Stomach (tissue), 8 donors: ENCODE measurements at regions not wholly inside any gene's neighbourhood (a gene's known extent, or its start where the extent isn't known, plus 50 kb on each side); places are given as distances from the start of the nearest gene placed in this dataset.
A peak's percentile ranks its signal among the peaks of the same experiment; 100 is the strongest.

ENCODE experiments used
- DNase-seq, 2 donors: peaks; one replicate each; pipeline versions ENCODE4 v3.0.0 to v3.0.0-alpha.2; 2013 to 2019
- H3K27ac ChIP-seq, 5 donors: fragments of 200-600 bp in 4 of 5; sonication (generic) in 4 of 5; one replicate each; pipeline ENCODE4 v1.5.1; 2013 to 2019; ENCODE audit warnings: mild to moderate bottlenecking in 1 of 5, moderate library complexity in 1 of 5
- H3K27me3 ChIP-seq, 3 donors: fragments of 200-600 bp; sonication (generic); one replicate each; pipeline ENCODE4 v1.5.1; 2017 to 2019; ENCODE audit warnings: mixed run types in 1 of 3
- H3K36me3 ChIP-seq, 4 donors: fragments of 200-600 bp; sonication (generic); 1 replicate in 3 of 4; 2 replicates in 1 of 4; pipeline ENCODE4 v1.5.1; 2016 to 2019
- H3K4me1 ChIP-seq, 4 donors: fragments of 200-600 bp; sonication (generic); one replicate each; pipeline ENCODE4 v1.5.1; 2016 to 2019
- H3K4me3 ChIP-seq, 4 donors: fragments of 200-600 bp; sonication (generic) in 3 of 4; one replicate each; pipeline ENCODE4 v1.5.1; 2016 to 2019; ENCODE audit warnings: mild to moderate bottlenecking in 1 of 4
- H3K9me3 ChIP-seq, 4 donors: fragments of 200-600 bp; sonication (generic); one replicate each; pipeline ENCODE4 v1.5.1; 2016 to 2019
- EP300 ChIP-seq: sonication (generic); formaldehyde crosslinking; IDR thresholded peaks from one replicate; pipeline ENCODE4 v1.6.1; 2017; ENCODE audit warnings: antibody characterized with exemption
- POLR2A ChIP-seq, 4 donors: fragments of 450-650 bp; IDR thresholded peaks; one replicate each; pipeline ENCODE4 v1.6.1; 2016; ENCODE audit warnings: antibody characterized with exemption in 4 of 4, control low read depth in 2 of 4, mild to moderate bottlenecking in 1 of 4, moderate library complexity in 1 of 4
- POLR2AphosphoS5 ChIP-seq, 3 donors: sonication (generic); formaldehyde crosslinking; IDR thresholded peaks; one replicate each; pipeline ENCODE4 v1.6.1; 2016; ENCODE audit warnings: antibody characterized with exemption in 3 of 3
- WGBS, 5 donors: extraction: QIAGEN DNeasy Blood & Tissue Kit in 3 of 5; methylation state at CpG; one replicate each; pipeline versions ENCODE4 v1.1.5 to v1.1.7; 2013 to 2018; 5-methylcytosine and 5-hydroxymethylcytosine counted together
- intact Hi-C: fragments of 100-400 bp; cut with DNase I; formaldehyde crosslinking; loops from one replicate; pipeline ENCODE4 v1.15.1; 2023; ENCODE audit warnings: low total_unique reads
- TF ChIP-seq, protein P1 (sequence below), 7 experiments: fragments of 450-650 bp in 4 of 7; fragments of 200-600 bp in 3 of 7; sonication (generic) in 3 of 7; IDR thresholded peaks; one replicate each; pipeline ENCODE4 v1.5.1; 2016 to 2019; ENCODE audit warnings: antibody characterized with exemption in 7 of 7, control low read depth in 2 of 7, mild to moderate bottlenecking in 1 of 7
- donor health status: healthy with polysubstance abuse.
- donor health status: Bipolar disorder and iron deficiency.
- donor health status: healthy.

DNA sequence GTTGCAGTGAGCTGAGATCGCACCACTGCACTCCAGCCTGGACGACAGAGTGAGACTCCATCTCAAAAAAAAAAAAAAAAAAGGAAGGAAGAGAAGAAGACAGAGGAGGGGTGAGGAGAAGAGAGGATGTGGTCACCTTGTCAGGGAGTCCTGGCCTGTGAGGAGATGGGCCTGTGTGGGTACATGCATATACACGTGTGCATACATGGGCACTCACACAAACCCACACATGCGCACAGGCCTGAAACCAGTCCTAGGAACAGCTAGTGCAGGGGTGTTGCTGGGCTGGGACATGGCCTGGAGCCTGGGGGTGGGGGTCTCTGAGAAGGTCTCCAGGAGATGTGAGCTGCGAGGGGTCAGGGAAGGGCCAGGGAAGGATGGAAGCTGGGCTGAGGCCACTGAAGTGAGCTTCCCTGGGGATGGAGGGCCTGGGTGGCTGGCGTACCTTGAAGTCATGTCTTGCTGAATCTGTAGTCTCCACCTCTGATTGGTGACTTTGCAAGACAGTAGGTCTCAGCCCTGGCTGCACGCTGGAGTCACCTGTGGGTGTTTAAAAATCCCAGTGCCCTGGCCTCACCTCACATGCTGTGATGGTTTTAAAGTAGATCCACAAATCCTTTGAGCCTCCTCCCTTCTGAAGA, 72.4 kb downstream of the MRM1 start:
- Histone ChIP-seq H3K36me3 (no peaks in the 10 kb centered on the region), H3K27ac (no peak overlapping the region), H3K9me3 (no peaks in the 10 kb centered on the region), H3K4me3 (no peak overlapping the region), H3K27me3 (peaks cover 0 to 14% (median 0%) of the 10 kb centered on the region in 3 donors), H3K4me1 (no peaks in the 10 kb centered on the region)
- no peak for TF ChIP-seq EP300
- TF ChIP-seq, protein P1, sequence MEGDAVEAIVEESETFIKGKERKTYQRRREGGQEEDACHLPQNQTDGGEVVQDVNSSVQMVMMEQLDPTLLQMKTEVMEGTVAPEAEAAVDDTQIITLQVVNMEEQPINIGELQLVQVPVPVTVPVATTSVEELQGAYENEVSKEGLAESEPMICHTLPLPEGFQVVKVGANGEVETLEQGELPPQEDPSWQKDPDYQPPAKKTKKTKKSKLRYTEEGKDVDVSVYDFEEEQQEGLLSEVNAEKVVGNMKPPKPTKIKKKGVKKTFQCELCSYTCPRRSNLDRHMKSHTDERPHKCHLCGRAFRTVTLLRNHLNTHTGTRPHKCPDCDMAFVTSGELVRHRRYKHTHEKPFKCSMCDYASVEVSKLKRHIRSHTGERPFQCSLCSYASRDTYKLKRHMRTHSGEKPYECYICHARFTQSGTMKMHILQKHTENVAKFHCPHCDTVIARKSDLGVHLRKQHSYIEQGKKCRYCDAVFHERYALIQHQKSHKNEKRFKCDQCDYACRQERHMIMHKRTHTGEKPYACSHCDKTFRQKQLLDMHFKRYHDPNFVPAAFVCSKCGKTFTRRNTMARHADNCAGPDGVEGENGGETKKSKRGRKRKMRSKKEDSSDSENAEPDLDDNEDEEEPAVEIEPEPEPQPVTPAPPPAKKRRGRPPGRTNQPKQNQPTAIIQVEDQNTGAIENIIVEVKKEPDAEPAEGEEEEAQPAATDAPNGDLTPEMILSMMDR (IDR thresholded peaks at IDR 0.05): no peak
- TF ChIP-seq POLR2A (IDR thresholded peaks at IDR 0.05): no peak
- TF ChIP-seq POLR2AphosphoS5 (IDR thresholded peaks at IDR 0.05): no peak
- DNase-seq: no peak
- 67 to 86% (median 83%) methylated on average over 7 of the region's 7 CpGs for WGBS, 5 donors
- intact Hi-C loops: no loop called here

- 55 to 75% (median 63%) methylated on average over 4 of the region's 4 CpGs for WGBS, 5 donors
Measured at GRCh38 chr17:36674278-36674650, 72.9 kb downstream of the MRM1 start.

DNA sequence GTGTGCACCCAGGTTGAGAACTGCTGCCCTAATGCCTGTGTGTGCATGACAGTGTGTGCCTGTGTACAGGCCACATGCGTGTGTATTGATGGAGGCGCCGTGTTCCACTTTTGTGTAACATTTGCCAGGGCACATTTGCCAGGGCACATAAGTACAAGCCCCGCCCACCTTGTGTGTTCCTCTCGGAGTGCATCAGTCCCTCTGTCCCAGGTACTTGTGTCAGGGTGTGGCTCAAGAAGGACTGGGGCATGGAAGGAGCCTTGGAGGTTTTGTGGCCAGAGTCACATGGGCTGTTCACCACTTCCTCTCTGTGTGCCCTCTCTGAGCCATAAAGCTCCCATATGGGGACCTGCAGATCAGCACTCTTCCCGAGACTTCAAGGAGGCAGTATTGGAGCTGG, 73.9 kb downstream of the MRM1 start:
- Histone ChIP-seq H3K4me3 (no peak overlapping the region), H3K27ac (no peak overlapping the region), H3K27me3 (peaks cover 0 to 13% (median 0%) of the 10 kb centered on the region in 3 donors), H3K36me3 (no peaks in the 10 kb centered on the region), H3K4me1 (no peaks in the 10 kb centered on the region), H3K9me3 (no peaks in the 10 kb centered on the region)
- 41 to 77% (median 67%) methylated on average over 3 to 6 of the region's 6 CpGs for WGBS, 5 donors
- intact Hi-C loops: no loop called here
- DNase-seq: no peak
- TF ChIP-seq, protein P1 (IDR thresholded peaks at IDR 0.05): no peak
- TF ChIP-seq POLR2AphosphoS5 (IDR thresholded peaks at IDR 0.05) (no peak), EP300 (no peak), POLR2A (IDR thresholded peaks at IDR 0.05) (no peak)

More at GRCh38 chr17:36674278-36674650, 72.9 kb downstream of the MRM1 start:
- H3K27me3 ChIP-seq: peaks cover 0 to 13% (median 0%) of the 10 kb centered on the region in 3 donors
- TF ChIP-seq POLR2A (IDR thresholded peaks at IDR 0.05) (no peak), POLR2AphosphoS5 (IDR thresholded peaks at IDR 0.05) (no peak), EP300 (no peak)
- TF ChIP-seq, protein P1 (IDR thresholded peaks at IDR 0.05): no peak
- no peaks in the 10 kb centered on the region for H3K4me1 ChIP-seq
- no peak overlapping the region for H3K4me3 ChIP-seq
- no peaks in the 10 kb centered on the region for H3K9me3 ChIP-seq
- DNase-seq: peak in 1 of 2 donors; percentile 28
- no peaks in the 10 kb centered on the region for H3K36me3 ChIP-seq
- no peak overlapping the region for H3K27ac ChIP-seq
- intact Hi-C loops: no loop called here

DNA sequence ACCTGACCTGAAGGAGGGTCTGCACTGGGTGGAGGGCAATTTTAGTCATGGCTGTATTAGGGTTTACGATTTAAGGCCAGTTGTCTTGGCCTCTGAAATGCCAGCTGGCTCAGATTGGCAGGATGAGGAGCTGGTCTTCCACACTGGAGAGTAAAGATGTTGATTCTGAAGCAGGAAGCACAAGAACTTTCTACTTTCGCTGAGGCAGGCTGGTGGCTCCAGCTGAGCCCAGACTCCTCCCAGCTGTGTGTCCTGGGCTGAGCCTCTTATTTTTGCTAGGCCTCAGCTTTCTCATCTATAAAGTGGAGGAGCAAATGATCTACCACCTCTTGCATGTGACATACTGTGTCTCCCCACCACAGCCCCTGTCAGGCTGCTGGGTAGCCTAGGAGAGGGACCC, 74.4 kb downstream of the MRM1 start:
- TF ChIP-seq EP300 (no peak), POLR2A (IDR thresholded peaks at IDR 0.05) (no peak), POLR2AphosphoS5 (IDR thresholded peaks at IDR 0.05) (no peak)
- TF ChIP-seq, protein P1 (IDR thresholded peaks at IDR 0.05): no peak
- 32 to 55% (median 47%) methylated on average over 2 of the region's 2 CpGs for WGBS, 5 donors
- Histone ChIP-seq H3K27ac (no peak overlapping the region), H3K9me3 (no peaks in the 10 kb centered on the region), H3K4me3 (no peak overlapping the region), H3K36me3 (no peaks in the 10 kb centered on the region), H3K4me1 (no peaks in the 10 kb centered on the region), H3K27me3 (peaks cover 0 to 13% (median 0%) of the 10 kb centered on the region in 3 donors)
- DNase-seq: no peak
- intact Hi-C loops: no loop called here
